Progenitor cell of endocrine pancreas (in vitro differentiated cells): ENCODE measurements at regions not wholly inside any gene's neighbourhood (a gene's known extent, or its start where the extent isn't known, plus 50 kb on each side); places are given as distances from the start of the nearest gene placed in this dataset.

Experiments used
- DNase-seq: peaks from one replicate; pipeline ENCODE4 v3.0.0; 2021; ENCODE audit warnings: low spot score; ENCODE audit not compliant: unreplicated experiment
- H3K27ac Mint-ChIP-seq: 2 replicates; pipeline ENCODE4 v1.8.0; 2021; ENCODE audit warnings: mild to moderate bottlenecking, moderate library complexity, mixed read lengths
- H3K27me3 Mint-ChIP-seq: 2 replicates; pipeline ENCODE4 v1.8.0; 2021; ENCODE audit warnings: mixed read lengths
- H3K36me3 Mint-ChIP-seq: 2 replicates; pipeline ENCODE4 v1.8.0; 2022; ENCODE audit warnings: mixed read lengths; ENCODE audit not compliant: insufficient read depth
- H3K4me1 Mint-ChIP-seq: 2 replicates; pipeline ENCODE4 v1.8.0; 2021; ENCODE audit warnings: low read depth, mixed read lengths
- H3K4me3 Mint-ChIP-seq: 2 replicates; pipeline ENCODE4 v1.8.0; 2021; ENCODE audit warnings: low read depth, mild to moderate bottlenecking, moderate library complexity, mixed read lengths
- H3K9me3 Mint-ChIP-seq: 2 replicates; pipeline ENCODE4 v1.8.0; 2021; ENCODE audit warnings: low read depth, mixed read lengths
- TF ChIP-seq, protein P1 (sequence below): fragments of 200-600 bp; sonication (generic); IDR thresholded peaks from one replicate; pipeline ENCODE4 v1.5.0; 2021; ENCODE audit warnings: antibody characterized with exemption, mild to moderate bottlenecking; ENCODE audit not compliant: unreplicated experiment

DNA sequence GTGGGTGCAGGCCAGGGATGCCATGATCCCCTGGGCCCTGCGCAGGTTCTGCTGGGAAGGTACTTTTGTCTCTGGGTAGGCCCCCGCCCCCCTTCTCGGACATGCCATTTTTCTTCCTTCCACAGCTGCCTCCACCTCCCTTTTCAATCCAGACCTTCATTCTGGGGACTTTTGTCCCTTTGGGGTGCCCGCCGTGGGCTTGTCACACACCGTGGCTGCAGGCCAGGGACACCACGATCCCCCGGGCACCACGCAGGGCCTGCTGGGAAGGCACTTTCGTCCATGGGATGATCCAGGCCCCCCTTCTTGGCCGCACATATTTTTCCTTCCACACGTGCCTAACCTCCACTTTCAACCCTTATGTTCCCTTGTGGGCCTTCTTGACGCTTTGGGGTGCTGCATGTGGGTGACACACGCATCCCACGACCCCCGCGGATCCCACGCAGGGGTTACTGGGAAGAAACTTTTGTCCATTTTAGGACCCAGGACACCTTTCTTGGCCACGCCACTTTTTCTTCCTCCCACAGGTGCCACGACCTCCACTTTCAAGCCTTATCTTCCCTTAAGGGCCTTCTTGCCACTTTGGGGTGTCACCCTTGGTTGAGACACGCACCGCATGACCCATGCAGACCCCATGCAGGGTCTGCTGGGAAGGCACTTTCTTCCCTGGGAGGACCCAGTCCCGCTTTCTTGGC, 272.5 kb downstream of the ALG10 start:
- H3K27ac Mint-ChIP-seq, result no peak overlapping the region
- no peaks in the 10 kb centered on the region for H3K27me3 Mint-ChIP-seq
- peaks cover 89% of the 10 kb centered on the region for H3K9me3 Mint-ChIP-seq
- TF ChIP-seq, protein P1, sequence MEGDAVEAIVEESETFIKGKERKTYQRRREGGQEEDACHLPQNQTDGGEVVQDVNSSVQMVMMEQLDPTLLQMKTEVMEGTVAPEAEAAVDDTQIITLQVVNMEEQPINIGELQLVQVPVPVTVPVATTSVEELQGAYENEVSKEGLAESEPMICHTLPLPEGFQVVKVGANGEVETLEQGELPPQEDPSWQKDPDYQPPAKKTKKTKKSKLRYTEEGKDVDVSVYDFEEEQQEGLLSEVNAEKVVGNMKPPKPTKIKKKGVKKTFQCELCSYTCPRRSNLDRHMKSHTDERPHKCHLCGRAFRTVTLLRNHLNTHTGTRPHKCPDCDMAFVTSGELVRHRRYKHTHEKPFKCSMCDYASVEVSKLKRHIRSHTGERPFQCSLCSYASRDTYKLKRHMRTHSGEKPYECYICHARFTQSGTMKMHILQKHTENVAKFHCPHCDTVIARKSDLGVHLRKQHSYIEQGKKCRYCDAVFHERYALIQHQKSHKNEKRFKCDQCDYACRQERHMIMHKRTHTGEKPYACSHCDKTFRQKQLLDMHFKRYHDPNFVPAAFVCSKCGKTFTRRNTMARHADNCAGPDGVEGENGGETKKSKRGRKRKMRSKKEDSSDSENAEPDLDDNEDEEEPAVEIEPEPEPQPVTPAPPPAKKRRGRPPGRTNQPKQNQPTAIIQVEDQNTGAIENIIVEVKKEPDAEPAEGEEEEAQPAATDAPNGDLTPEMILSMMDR, result no peak
- H3K4me3 Mint-ChIP-seq, result no peak overlapping the region
- DNase-seq, result no peak
- H3K4me1 Mint-ChIP-seq, result no peaks in the 10 kb centered on the region
- peaks cover 30% of the 10 kb centered on the region for H3K36me3 Mint-ChIP-seq

DNA sequence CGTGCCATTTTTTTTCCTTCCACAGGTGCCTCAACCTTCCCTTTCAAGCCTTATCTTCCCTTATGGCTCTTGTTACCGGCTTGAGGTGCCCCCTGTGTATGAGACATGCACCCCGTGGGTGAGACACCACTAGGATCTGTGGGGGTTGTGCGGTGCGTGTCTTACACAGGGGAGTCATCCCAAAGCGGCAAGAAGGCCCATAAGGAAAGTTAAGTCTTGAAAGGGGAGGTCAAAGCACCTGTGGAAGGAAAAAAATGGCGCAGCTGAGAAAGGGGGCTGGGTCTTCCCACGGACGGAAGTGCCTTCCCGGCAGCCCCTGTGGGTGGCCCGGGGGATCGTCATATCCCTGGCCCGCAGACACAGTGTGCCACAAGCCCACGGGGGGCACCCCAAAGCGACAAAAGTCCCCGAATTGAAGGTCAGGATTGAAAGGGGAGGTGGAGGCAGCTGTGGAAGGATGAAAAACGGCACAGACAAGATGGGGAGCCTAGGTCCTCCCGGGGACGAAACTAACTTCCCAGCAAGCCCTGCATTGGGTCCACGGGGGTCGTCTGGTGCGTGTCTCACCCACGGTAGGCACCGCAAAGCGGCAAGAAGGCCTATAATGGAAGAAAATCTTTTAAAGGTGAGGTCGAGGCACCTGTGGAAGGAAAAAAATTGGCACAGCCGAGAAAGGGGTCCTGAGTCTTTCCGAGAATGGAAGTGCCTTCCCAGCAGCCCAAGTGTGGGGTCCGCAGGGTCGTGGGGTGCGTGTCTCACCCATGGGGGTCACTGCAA, 273.3 kb downstream of the ALG10 start:
- TF ChIP-seq, protein P1, result no peak
- Mint-ChIP-seq H3K4me3 (no peak overlapping the region), H3K27me3 (no peaks in the 10 kb centered on the region), H3K4me1 (no peaks in the 10 kb centered on the region), H3K36me3 (peaks cover 32% of the 10 kb centered on the region), H3K27ac (no peak overlapping the region), H3K9me3 (peaks cover 90% of the 10 kb centered on the region)
- no peak for DNase-seq

DNA sequence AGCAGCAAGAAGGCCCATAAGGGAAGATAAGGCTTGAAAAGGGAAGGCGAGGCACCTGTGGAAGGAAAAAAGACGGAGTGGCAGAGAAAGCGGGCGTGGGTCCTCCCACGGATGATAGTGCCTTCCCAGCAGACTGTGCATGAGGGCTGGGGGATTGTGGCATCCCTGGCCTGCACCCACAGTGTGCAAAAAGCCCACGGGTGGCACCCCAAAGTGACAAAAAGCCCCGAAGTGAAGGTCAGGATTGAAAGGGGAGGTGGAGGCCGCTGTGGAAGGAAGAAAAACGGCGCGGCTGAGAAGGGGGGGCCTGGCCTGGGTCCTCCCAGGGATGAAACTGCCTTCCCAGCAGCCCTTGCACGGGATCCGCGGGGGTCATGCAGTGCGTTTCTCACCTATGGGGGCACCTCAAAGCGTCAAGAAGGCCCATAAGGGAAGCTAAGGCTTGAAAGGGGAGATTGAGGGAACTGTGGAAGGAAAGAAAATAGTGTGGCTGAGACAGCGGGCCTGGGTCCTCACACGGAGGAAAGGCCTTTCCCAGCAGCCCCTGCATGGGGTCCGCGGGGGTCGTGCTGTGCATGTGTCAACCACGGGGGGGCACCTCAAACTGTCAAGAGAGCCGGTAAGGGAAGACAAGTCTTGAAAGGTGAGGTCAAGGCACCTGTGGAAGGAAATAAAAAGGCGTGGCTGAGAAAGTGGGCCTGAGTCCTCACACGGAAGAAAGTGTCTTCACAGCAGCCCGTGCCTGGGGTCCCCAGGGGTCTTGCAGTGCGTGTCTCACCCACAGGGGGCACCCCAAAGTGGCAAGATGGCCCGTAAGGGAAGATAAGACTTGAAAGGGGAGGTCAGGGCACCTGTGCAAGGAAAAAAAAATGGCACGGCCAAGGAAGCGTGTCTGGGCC, 274.1 kb downstream of the ALG10 start:
- Mint-ChIP-seq H3K27ac (no peak overlapping the region), H3K36me3 (peaks cover 32% of the 10 kb centered on the region), H3K9me3 (peaks cover 91% of the 10 kb centered on the region), H3K27me3 (no peaks in the 10 kb centered on the region), H3K4me1 (no peaks in the 10 kb centered on the region), H3K4me3 (no peak overlapping the region)
- TF ChIP-seq, protein P1, result no peak
- no peak for DNase-seq

DNA sequence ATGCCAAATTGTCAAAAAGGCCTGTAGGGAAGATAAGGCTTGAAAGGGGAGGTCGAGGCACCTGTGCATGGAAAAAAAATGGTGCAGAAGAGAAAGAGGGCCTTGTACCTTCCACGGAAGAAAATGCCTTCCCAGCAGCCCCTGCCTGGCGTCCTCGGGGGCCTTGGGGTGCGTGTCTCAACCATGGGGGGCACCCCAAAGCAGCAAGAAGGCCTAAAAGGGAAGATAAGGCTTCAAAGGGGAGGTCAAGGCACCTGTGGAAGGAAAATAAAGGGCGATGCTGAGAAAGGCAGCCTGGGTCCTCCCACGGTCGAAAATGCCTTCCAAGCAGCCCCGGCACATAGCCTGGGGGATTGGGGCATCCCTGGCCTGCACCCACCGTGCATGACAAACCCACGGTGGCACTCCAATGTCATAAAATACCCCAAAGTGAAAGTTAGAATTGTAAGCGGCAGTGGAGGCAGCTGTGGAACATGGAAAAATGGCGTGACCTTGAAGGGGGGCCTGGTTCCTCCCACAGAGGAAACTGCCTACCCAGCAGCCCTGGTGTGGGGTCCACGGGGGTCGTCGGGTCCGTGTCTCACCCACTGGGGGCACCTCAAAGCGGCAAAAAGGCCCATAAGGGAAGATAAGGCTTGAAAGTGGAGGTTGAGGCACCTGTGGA, 275.0 kb downstream of the ALG10 start:
- Mint-ChIP-seq H3K27ac (no peak overlapping the region), H3K9me3 (peaks cover 92% of the 10 kb centered on the region), H3K4me3 (no peak overlapping the region), H3K27me3 (no peaks in the 10 kb centered on the region), H3K4me1 (no peaks in the 10 kb centered on the region), H3K36me3 (peaks cover 32% of the 10 kb centered on the region)
- no peak for DNase-seq
- TF ChIP-seq, protein P1, result no peak
